GM12891 (cell line): ENCODE measurements at regions not wholly inside any gene's neighbourhood (a gene's known extent, or its start where the extent isn't known, plus 50 kb on each side); places are given as distances from the start of the nearest gene placed in this dataset.

ENCODE experiments used
- POLR2A ChIP-seq: IDR thresholded peaks from 2 replicates; pipeline ENCODE4 v1.6.1; 2011; ENCODE audit warnings: low read depth, low read length, control low read depth
- POLR2AphosphoS5 ChIP-seq: IDR thresholded peaks from 2 replicates; pipeline ENCODE4 v1.6.1; 2011; ENCODE audit warnings: low read depth, low read length, control low read depth
- SPI1 ChIP-seq: IDR thresholded peaks from 2 replicates; pipeline ENCODE4 v1.6.1; 2011; ENCODE audit warnings: low read depth, low read length, control low read depth
- TAF1 ChIP-seq: IDR thresholded peaks from 2 replicates; pipeline ENCODE4 v1.6.1; 2011; ENCODE audit warnings: low read depth, low read length, control low read depth

DNA sequence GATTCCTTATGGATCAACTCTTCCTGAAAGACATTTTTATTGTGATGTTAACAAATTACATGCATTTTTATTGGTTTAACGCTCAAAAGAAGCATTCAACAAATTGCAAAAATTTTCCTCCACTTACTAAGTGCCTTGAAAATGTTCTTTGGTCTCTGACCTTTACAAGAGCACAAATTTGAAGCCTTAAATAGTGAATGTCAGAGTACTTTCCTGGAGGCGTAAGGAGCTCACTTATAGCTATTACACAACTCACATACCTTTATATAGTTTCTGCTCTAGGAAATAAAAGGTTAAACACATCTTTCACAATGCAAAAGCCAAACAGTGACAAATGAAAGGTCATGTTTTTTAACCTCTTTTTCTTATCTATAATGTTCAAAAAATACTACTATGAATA is 405.7 kb upstream of the ZNF804A start:
- TF ChIP-seq POLR2A (no peak), POLR2AphosphoS5 (no peak), TAF1 (no peak), SPI1 (no peak)
